ENCODE measurements at regions not wholly inside any gene's neighbourhood (a gene's known extent, or its start where the extent isn't known, plus 50 kb on each side); places are given as distances from the start of the nearest gene placed in this dataset.

DNA sequence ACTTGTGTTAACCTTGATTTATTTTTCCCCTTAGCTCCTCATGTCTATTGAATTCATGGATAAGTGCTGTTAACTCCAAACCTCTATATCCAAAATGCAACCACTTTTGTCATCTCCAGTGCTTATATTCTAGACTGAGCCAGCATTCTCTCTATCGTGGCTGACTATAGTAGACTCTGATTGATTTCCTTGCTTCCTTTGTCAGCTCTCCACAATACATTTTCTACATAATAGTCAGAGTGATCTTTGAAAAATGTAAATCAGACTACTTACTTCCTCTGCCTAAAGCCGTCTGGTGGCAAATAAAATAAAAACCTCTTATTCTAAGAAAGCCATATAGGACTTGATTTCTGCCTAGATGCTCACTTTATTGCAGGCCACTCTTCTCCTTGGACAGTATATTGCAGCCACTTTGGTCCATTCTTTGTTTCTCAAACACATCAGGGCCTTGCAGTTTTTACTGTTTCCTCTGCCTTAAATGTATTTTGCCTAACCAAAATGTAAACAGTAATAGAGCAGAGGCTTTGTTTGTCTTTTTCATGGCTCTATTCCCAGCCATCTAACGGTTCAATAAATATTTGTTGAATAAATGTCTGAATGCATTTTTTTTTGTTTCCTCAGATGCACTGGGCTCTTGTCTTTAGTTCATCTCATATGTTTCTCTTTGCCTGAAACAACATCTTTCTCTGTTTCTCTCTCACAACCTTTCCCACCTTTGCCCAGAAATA, 243.6 kb upstream of the CSNK1A1L start:
- TF ChIP-seq CTCF (IDR thresholded peaks at IDR 0.05): no peak
- TF ChIP-seq POLR2A (IDR thresholded peaks at IDR 0.05): no peak
